ENCODE measurements at regions not wholly inside any gene's neighbourhood (a gene's known extent, or its start where the extent isn't known, plus 50 kb on each side); places are given as distances from the start of the nearest gene placed in this dataset.

GRCh38 chr18:78818961-78819360 lies 160.7 kb upstream of the SALL3 start:
- H3K27ac ChIP-seq: no peak overlapping the region
- no peaks in the 10 kb centered on the region for H3K36me3 ChIP-seq
- peaks cover 11% of the 10 kb centered on the region for H3K27me3 ChIP-seq
- in situ Hi-C loops (cut with MboI; ENCODE audit: low pct_ligation_motif_present in 1 of 4, low pct_unique_long_range_greater_than_20kb in 1 of 4, low sequenced_read_pairs in 3 of 4) (loop anchor here in 1 of 4 donors (25.0 kb wide), 1 partner anchor 107 kb away; no protein-coding TSS in a partner anchor), intact Hi-C loops (cut with DNase I; ENCODE audit: low total_unique reads) (no loop called here)
- no peak overlapping the region for H3K4me3 ChIP-seq
- peaks cover 0 to 3% (median 0%) of the 10 kb centered on the region in 4 donors for H3K4me1 ChIP-seq
- 60% methylated on average over 1 of the region's 2 CpGs; no CpG with 5 or more reads in 1 of the 2 donors for WGBS, 2 donors (ENCODE audit: low coverage in 1 of 2)
- H3K9me3 ChIP-seq: no peaks in the 10 kb centered on the region
- DNase-seq: no peak
- no peak for TF ChIP-seq CTCF (IDR thresholded peaks at IDR 0.05)
- no peak for TF ChIP-seq POLR2AphosphoS5 (IDR thresholded peaks at IDR 0.05)
- no peak for TF ChIP-seq EP300 (IDR thresholded peaks at IDR 0.05; ENCODE audit: low read depth)
- TF ChIP-seq POLR2A (IDR thresholded peaks at IDR 0.05): no peak

- intact Hi-C loops (cut with DNase I; ENCODE audit: low total_unique reads) (no loop called here), in situ Hi-C loops (cut with MboI; ENCODE audit: low pct_ligation_motif_present in 1 of 4, low pct_unique_long_range_greater_than_20kb in 1 of 4, low sequenced_read_pairs in 3 of 4) (loop anchor here in 1 of 4 donors (25.0 kb wide), 1 partner anchor 108 kb away; no protein-coding TSS in a partner anchor)
- no peak for DNase-seq
- H3K4me3 ChIP-seq: no peak overlapping the region
- WGBS, 2 donors (ENCODE audit: low coverage in 1 of 2): 66 to 72% methylated on average over 6 to 14 of the region's 14 CpGs
- no peaks in the 10 kb centered on the region for H3K4me1 ChIP-seq
- TF ChIP-seq POLR2AphosphoS5 (IDR thresholded peaks at IDR 0.05): no peak
- H3K36me3 ChIP-seq: no peaks in the 10 kb centered on the region
- H3K27ac ChIP-seq: no peak overlapping the region
- peaks cover 8% of the 10 kb centered on the region for H3K27me3 ChIP-seq
- no peaks in the 10 kb centered on the region for H3K9me3 ChIP-seq
These were observed 159.3 kb upstream of the SALL3 start for GRCh38 chr18:78820161-78820834.

GRCh38 chr18:78821396-78821795 lies 158.2 kb upstream of the SALL3 start:
- Histone ChIP-seq H3K9me3 (no peaks in the 10 kb centered on the region), H3K4me1 (no peaks in the 10 kb centered on the region), H3K27ac (no peak overlapping the region), H3K4me3 (no peak overlapping the region), H3K36me3 (no peaks in the 10 kb centered on the region), H3K27me3 (peaks cover 8% of the 10 kb centered on the region)
- intact Hi-C loops (cut with DNase I; ENCODE audit: low total_unique reads): no loop called here
- no peak for DNase-seq
- in situ Hi-C loops (cut with MboI; ENCODE audit: low pct_ligation_motif_present in 1 of 4, low pct_unique_long_range_greater_than_20kb in 1 of 4, low sequenced_read_pairs in 3 of 4): loop anchor here in 1 of 4 donors (25.0 kb wide), 1 partner anchor 109 kb away; no protein-coding TSS in a partner anchor
- TF ChIP-seq CTCF (IDR thresholded peaks at IDR 0.05): no peak
- no peak for TF ChIP-seq POLR2A (IDR thresholded peaks at IDR 0.05)
- no peak for TF ChIP-seq EP300 (IDR thresholded peaks at IDR 0.05; ENCODE audit: low read depth)
- no peak for TF ChIP-seq POLR2AphosphoS5 (IDR thresholded peaks at IDR 0.05)
- WGBS, 2 donors (ENCODE audit: low coverage in 1 of 2): 64% methylated on average over 9 of the region's 9 CpGs; no CpG with 5 or more reads in 1 of the 2 donors

GRCh38 chr18:78822171-78822948 lies 157.3 kb upstream of the SALL3 start:
- Histone ChIP-seq H3K27ac (no peak overlapping the region), H3K4me3 (no peak overlapping the region), H3K4me1 (no peaks in the 10 kb centered on the region), H3K9me3 (no peaks in the 10 kb centered on the region), H3K27me3 (peaks cover 8% of the 10 kb centered on the region), H3K36me3 (no peaks in the 10 kb centered on the region)
- in situ Hi-C loops (cut with MboI; ENCODE audit: low pct_ligation_motif_present in 1 of 4, low pct_unique_long_range_greater_than_20kb in 1 of 4, low sequenced_read_pairs in 3 of 4) (loop anchor here in 1 of 4 donors (25.0 kb wide), 1 partner anchor 110 kb away; no protein-coding TSS in a partner anchor), intact Hi-C loops (cut with DNase I; ENCODE audit: low total_unique reads) (no loop called here)
- WGBS, 2 donors (ENCODE audit: low coverage in 1 of 2): 75 to 85% methylated on average over 4 to 27 of the region's 27 CpGs
- DNase-seq: no peak
- TF ChIP-seq CTCF (IDR thresholded peaks at IDR 0.05): no peak
